NT2/D1 (cell line): ENCODE measurements at regions not wholly inside any gene's neighbourhood (a gene's known extent, or its start where the extent isn't known, plus 50 kb on each side); places are given as distances from the start of the nearest gene placed in this dataset.

Experiments
- DNase-seq: peaks from one replicate; pipeline ENCODE4 v3.0.0-alpha.2; 2011; ENCODE audit warnings: low read depth, low spot score
- H3K27me3 ChIP-seq: 2 replicates; pipeline ENCODE4 v1.6.0; 2011; ENCODE audit warnings: mild to moderate bottlenecking; ENCODE audit not compliant: insufficient read length, insufficient read depth
- H3K36me3 ChIP-seq: 2 replicates; pipeline ENCODE4 v1.6.1; 2011; ENCODE audit warnings: mild to moderate bottlenecking, low read length, mixed read lengths; ENCODE audit not compliant: insufficient read depth, insufficient read length
- H3K4me1 ChIP-seq: 2 replicates; pipeline ENCODE4 v1.5.1; 2011; ENCODE audit not compliant: insufficient read depth, insufficient read length
- H3K4me3 ChIP-seq: 2 replicates; pipeline ENCODE4 v1.5.1; 2011; ENCODE audit warnings: low read depth; ENCODE audit not compliant: insufficient read length
- H3K9ac ChIP-seq: 2 replicates; pipeline ENCODE4 v1.6.0; 2011; ENCODE audit warnings: low read depth; ENCODE audit not compliant: insufficient read length
- H3K9me3 ChIP-seq: 2 replicates; pipeline ENCODE4 v1.5.1; 2011; ENCODE audit warnings: mild to moderate bottlenecking, low read length; ENCODE audit not compliant: insufficient read depth
- SUZ12 ChIP-seq: IDR thresholded peaks from 2 replicates; pipeline ENCODE4 v1.6.1; 2011; ENCODE audit not compliant: insufficient read length, insufficient read depth; ENCODE audit errors: extremely low read depth
- YY1 ChIP-seq: IDR thresholded peaks from 2 replicates; pipeline ENCODE4 v1.6.1; 2011; ENCODE audit not compliant: insufficient read length, insufficient read depth
- ZNF274 ChIP-seq: IDR thresholded peaks from 2 replicates; pipeline ENCODE4 v1.6.1; 2011; ENCODE audit warnings: mild to moderate bottlenecking, low read depth, low read length

- Histone ChIP-seq H3K27me3 (no peaks in the 10 kb centered on the region), H3K9me3 (no peaks in the 10 kb centered on the region; the same call in 1 of the 2 replicates), H3K9ac (no peak overlapping the region), H3K4me1 (no peaks in the 10 kb centered on the region), H3K4me3 (no peak overlapping the region), H3K36me3 (no peaks in the 10 kb centered on the region)
- peak; percentile 3 for DNase-seq
- TF ChIP-seq YY1 (no peak), ZNF274 (no peak), SUZ12 (no peak)
Observed at GRCh38 chr5:159620853-159621540, 290.7 kb upstream of the IL12B start.

GRCh38 chr5:159628703-159629102 lies 287.6 kb upstream of the ADRA1B start:
- DNase-seq = no peak
- Histone ChIP-seq H3K9ac (no peak overlapping the region), H3K9me3 (no peaks in the 10 kb centered on the region; the same call in 1 of the 2 replicates), H3K36me3 (no peaks in the 10 kb centered on the region), H3K27me3 (no peaks in the 10 kb centered on the region), H3K4me3 (no peak overlapping the region), H3K4me1 (no peaks in the 10 kb centered on the region)
- TF ChIP-seq SUZ12 = no peak
- TF ChIP-seq ZNF274 = no peak
- TF ChIP-seq YY1 = no peak

GRCh38 chr5:159629158-159629557 lies 287.1 kb upstream of the ADRA1B start:
- no peaks in the 10 kb centered on the region; the same call in 1 of the 2 replicates for H3K9me3 ChIP-seq
- H3K27me3 ChIP-seq = no peaks in the 10 kb centered on the region
- H3K4me1 ChIP-seq = no peaks in the 10 kb centered on the region
- H3K36me3 ChIP-seq = no peaks in the 10 kb centered on the region
- H3K4me3 ChIP-seq = no peak overlapping the region
- DNase-seq = no peak
- no peak overlapping the region for H3K9ac ChIP-seq
- no peak for TF ChIP-seq ZNF274

- Histone ChIP-seq H3K4me3 (no peak overlapping the region), H3K9me3 (no peaks in the 10 kb centered on the region), H3K9ac (no peak overlapping the region), H3K4me1 (no peaks in the 10 kb centered on the region), H3K36me3 (no peaks in the 10 kb centered on the region), H3K27me3 (no peaks in the 10 kb centered on the region)
- TF ChIP-seq ZNF274 = no peak
- no peak for TF ChIP-seq SUZ12
- no peak for TF ChIP-seq YY1
- no peak for DNase-seq
Observed at GRCh38 chr5:159630545-159630944, 285.7 kb upstream of the ADRA1B start.

DNA sequence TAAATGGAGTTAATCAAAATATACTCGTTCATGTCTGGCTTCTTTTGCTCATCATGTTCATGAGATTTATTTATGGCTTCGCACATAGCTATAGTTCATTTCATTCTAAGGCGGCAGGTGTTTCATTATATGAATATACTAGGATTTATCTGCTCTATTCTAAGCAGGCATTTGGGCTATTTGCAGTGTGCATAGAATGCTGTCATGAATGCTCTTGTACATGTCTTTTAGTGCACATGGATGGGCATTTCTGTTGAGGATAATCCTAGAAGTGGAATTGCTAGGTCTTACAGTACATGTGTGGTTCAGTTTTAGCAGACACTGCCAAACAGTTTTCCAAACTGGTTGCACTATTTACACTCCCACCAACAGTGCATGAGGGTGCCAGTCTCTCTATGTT lies 285.3 kb upstream of the ADRA1B start:
- Histone ChIP-seq H3K36me3 (no peaks in the 10 kb centered on the region), H3K4me3 (no peak overlapping the region), H3K27me3 (no peaks in the 10 kb centered on the region), H3K9me3 (no peaks in the 10 kb centered on the region), H3K9ac (no peak overlapping the region), H3K4me1 (no peaks in the 10 kb centered on the region)
- DNase-seq = no peak
- TF ChIP-seq ZNF274 = no peak
- TF ChIP-seq YY1 = no peak
- no peak for TF ChIP-seq SUZ12

- Histone ChIP-seq H3K9ac (no peak overlapping the region), H3K4me1 (no peaks in the 10 kb centered on the region), H3K9me3 (no peaks in the 10 kb centered on the region), H3K36me3 (no peaks in the 10 kb centered on the region), H3K4me3 (no peak overlapping the region), H3K27me3 (no peaks in the 10 kb centered on the region)
- no peak for TF ChIP-seq SUZ12
- no peak for TF ChIP-seq ZNF274
- TF ChIP-seq YY1 = no peak
- DNase-seq = no peak
Observed at GRCh38 chr5:159632866-159633265, 283.4 kb upstream of the ADRA1B start.

DNA sequence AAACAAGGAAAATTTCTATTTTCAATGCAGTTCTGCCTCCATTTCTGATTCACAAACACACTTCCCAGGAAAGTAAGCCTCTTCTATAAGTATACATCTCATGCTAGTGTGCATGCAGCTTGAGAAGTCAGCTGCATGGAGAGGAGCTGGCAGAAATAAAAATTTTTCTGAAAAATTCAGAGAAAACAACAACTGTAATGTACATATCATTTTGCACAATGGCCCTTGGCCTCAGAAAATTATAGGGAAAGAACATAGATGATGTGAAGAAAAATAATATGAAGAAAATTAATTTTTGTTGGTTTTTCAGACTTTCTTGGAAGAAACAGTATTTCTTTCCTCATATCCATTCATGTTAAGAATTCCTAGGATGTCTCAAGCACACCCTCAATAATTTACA lies 277.8 kb upstream of the ADRA1B start:
- DNase-seq = no peak
- H3K9me3 ChIP-seq = no peaks in the 10 kb centered on the region
- TF ChIP-seq ZNF274 = no peak
- no peak for TF ChIP-seq YY1
- no peak for TF ChIP-seq SUZ12

DNA sequence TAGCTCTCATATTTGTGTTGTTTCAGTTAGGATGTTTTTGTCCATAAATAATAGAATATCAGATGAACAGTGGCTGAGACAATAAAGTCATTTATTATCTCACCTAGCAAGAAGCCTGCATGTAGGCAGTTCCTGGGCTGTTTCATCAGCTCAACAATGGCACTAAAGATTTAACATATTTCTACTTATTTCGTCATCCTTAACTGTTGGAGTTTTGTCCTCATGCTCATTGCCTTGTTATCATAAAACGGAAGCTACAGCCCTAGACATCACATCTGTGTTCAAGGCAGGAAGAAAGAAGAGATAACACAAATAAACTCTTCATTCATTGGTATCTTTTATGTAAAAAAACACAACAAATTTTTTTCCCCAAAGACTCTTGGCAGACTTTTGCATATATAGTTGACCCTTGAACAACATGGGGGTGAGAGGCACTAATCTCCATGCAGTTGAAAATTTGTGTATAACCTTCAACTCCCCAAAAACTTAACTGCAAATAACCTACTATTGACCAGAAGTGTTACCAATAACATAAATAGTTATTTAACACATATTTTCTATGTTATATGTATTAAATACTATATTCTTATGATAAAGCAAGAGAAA lies 277.2 kb upstream of the ADRA1B start:
- Histone ChIP-seq H3K27me3 (no peaks in the 10 kb centered on the region), H3K36me3 (no peaks in the 10 kb centered on the region), H3K9ac (no peak overlapping the region), H3K9me3 (no peaks in the 10 kb centered on the region), H3K4me3 (no peak overlapping the region), H3K4me1 (no peaks in the 10 kb centered on the region)
- no peak for TF ChIP-seq ZNF274
- TF ChIP-seq SUZ12 = no peak
- TF ChIP-seq YY1 = no peak
- no peak for DNase-seq

More for the DNA sequence above, 277.8 kb upstream of the ADRA1B start:
- Histone ChIP-seq H3K4me3 (no peak overlapping the region), H3K36me3 (no peaks in the 10 kb centered on the region), H3K4me1 (no peaks in the 10 kb centered on the region), H3K9ac (no peak overlapping the region), H3K27me3 (no peaks in the 10 kb centered on the region)
